GM12878 (cell line): ENCODE measurements at regions not wholly inside any gene's neighbourhood (a gene's known extent, or its start where the extent isn't known, plus 50 kb on each side); places are given as distances from the start of the nearest gene placed in this dataset.

Source experiments
- ATAC-seq: fragments of 200-7000 bp; cut with Tn5 transposase; 3 replicates; pipeline ENCODE4 v1.9.1; 2020; ENCODE audit warnings: mild to moderate bottlenecking, moderate library complexity
- BruUV-seq: library from RNA; stranded (reverse); fragments of 400-500 nt; replicated peaks from 2 replicates; lab custom pipeline; 2021; lab: Mats Ljungman, UMichigan
- CTCF ChIA-PET: fragments of 300-600 bp; sonication (Branson Sonifier 250); formaldehyde crosslinking; extraction: SDS; loops from one replicate; lab custom pipeline; 2021; ENCODE audit warnings: inconsistent platforms; lab: Yijun Ruan, JAX
- POLR2A ChIA-PET: fragments of 350-600 bp; formaldehyde crosslinking; extraction: SDS; loops from one replicate; lab custom pipeline; 2021; ENCODE audit warnings: inconsistent platforms; lab: Charles Lee
- RAD21 ChIA-PET: fragments of 300-600 bp; sonication (Branson Sonifier 250); formaldehyde crosslinking; loops from one replicate; lab custom pipeline; 2023; ENCODE audit warnings: antibody characterized with exemption; ENCODE audit not compliant: unreplicated experiment; lab: Charles Lee
- SMC1A ChIA-PET: fragments of 300-600 bp; sonication (Branson Sonifier 250); formaldehyde crosslinking; loops from one replicate; lab custom pipeline; 2023; ENCODE audit not compliant: unreplicated experiment, uncharacterized antibody; lab: Charles Lee
- DNase-seq: peaks from one replicate; pipeline ENCODE4 v3.0.0-alpha.2; 2011; ENCODE audit warnings: low read depth, low spot score
- FAIRE-seq: peaks from 3 replicates; lab custom pipeline; 2011; peaks lifted over from hg19 to GRCh38; lab: Jason Lieb, UNC
- H2AFZ ChIP-seq: 2 replicates; pipeline ENCODE4 v1.6.0; 2011; ENCODE audit warnings: low read depth, low read length, control low read depth; ENCODE audit not compliant: control insufficient read depth
- H3K27ac ChIP-seq: 2 replicates; pipeline ENCODE4 v1.5.1; 2011; ENCODE audit warnings: control low read depth; ENCODE audit not compliant: control insufficient read depth, insufficient read depth
- H3K27me3 ChIP-seq, 2 experiments: replicated peaks in 1 of 2; 2 replicates each; pipeline versions ENCODE4 v1.6.0 to v1.6.1; 2011; ENCODE audit warnings: low read length in 1 of 2; ENCODE audit not compliant: control insufficient read depth in 2 of 2, insufficient read depth in 2 of 2
- H3K36me3 ChIP-seq, 2 experiments: 2 replicates each; pipeline ENCODE4 v1.5.1; 2011; ENCODE audit warnings: low read length in 1 of 2; ENCODE audit not compliant: control insufficient read depth in 2 of 2, insufficient read depth in 2 of 2
- H3K4me1 ChIP-seq: 2 replicates; pipeline ENCODE4 v1.6.1; 2011; ENCODE audit warnings: mild to moderate bottlenecking, low read length, moderate library complexity, mixed read lengths; ENCODE audit not compliant: control insufficient read depth, insufficient read depth
- H3K4me2 ChIP-seq: 2 replicates; pipeline ENCODE4 v1.6.0; 2011; ENCODE audit warnings: control low read depth; ENCODE audit not compliant: control insufficient read depth, insufficient read depth
- H3K4me3 ChIP-seq: fragments of 200-600 bp; sonication (generic); 2 replicates; pipeline ENCODE4 v1.5.1; 2016
- H3K79me2 ChIP-seq: 2 replicates; pipeline ENCODE4 v1.6.0; 2011; ENCODE audit warnings: low read length; ENCODE audit not compliant: control insufficient read depth, insufficient read depth
- H3K9ac ChIP-seq: 2 replicates; pipeline ENCODE4 v1.8.0; 2011; ENCODE audit warnings: low read length, control low read depth, mixed read lengths; ENCODE audit not compliant: control insufficient read depth, insufficient read depth
- H3K9me3 ChIP-seq: replicated peaks from 3 replicates; pipeline ENCODE4 v1.5.1; 2011; ENCODE audit warnings: mild to moderate bottlenecking, low read length; ENCODE audit not compliant: control insufficient read depth, insufficient read depth
- H4K20me1 ChIP-seq: 2 replicates; pipeline ENCODE4 v1.6.0; 2011; ENCODE audit not compliant: control insufficient read depth, insufficient read depth
- CREB1 ChIP-seq: IDR thresholded peaks from 2 replicates; pipeline ENCODE4 v1.6.1; 2012; ENCODE audit warnings: low read depth, mild to moderate bottlenecking, inconsistent platforms
- IRF4 ChIP-seq: IDR thresholded peaks from 2 replicates; pipeline ENCODE4 v1.6.1; 2011; ENCODE audit warnings: low read depth, low read length
- LARP7 ChIP-seq: fragments of 450-650 bp; IDR thresholded peaks from 2 replicates; pipeline ENCODE4 v1.6.1; 2017; ENCODE audit warnings: mild to moderate bottlenecking
- MEF2A ChIP-seq: IDR thresholded peaks from 2 replicates; pipeline ENCODE4 v1.6.1; 2011; ENCODE audit warnings: low read depth, mild to moderate bottlenecking, low read length, moderate library complexity; ENCODE audit not compliant: insufficient read depth
- MYB ChIP-seq: fragments of 150-350 bp; IDR thresholded peaks from 2 replicates; pipeline ENCODE4 v1.6.1; 2014; ENCODE audit warnings: mild to moderate bottlenecking, low read depth, low read length, borderline replicate concordance
- NFIC ChIP-seq: IDR thresholded peaks from 2 replicates; pipeline ENCODE4 v1.6.1; 2012; ENCODE audit warnings: low read depth, mild to moderate bottlenecking, inconsistent platforms, low read length, moderate library complexity
- NFYA ChIP-seq: IDR thresholded peaks from 2 replicates; pipeline ENCODE4 v1.6.1; 2011; ENCODE audit warnings: low read depth, mild to moderate bottlenecking, low read length, improper control_type of control experiment, borderline replicate concordance
- RCOR1 ChIP-seq: conservative IDR thresholded peaks from 2 replicates; pipeline ENCODE4 v1.6.1; 2012; ENCODE audit warnings: low read depth, low read length, improper control_type of control experiment
- RELB ChIP-seq: fragments of 450-650 bp; IDR thresholded peaks from 2 replicates; pipeline ENCODE4 v1.6.1; 2017; ENCODE audit warnings: low read depth, mild to moderate bottlenecking, moderate library complexity
- SMAD5 ChIP-seq: IDR thresholded peaks from 2 replicates; pipeline ENCODE4 v1.6.1; 2016; ENCODE audit warnings: antibody characterized with exemption, low read depth
- WGBS: methylation state at CpG from one replicate; pipeline ENCODE4 v1.1.6; 2016; ENCODE audit warnings: low lambda C conversion rate; ENCODE audit not compliant: insufficient replicate concordance, insufficient coverage; ENCODE audit errors: missing lambda C conversion rate; 5-methylcytosine and 5-hydroxymethylcytosine counted together
- in situ Hi-C: fragments of 300-500 bp; cut with MboI; formaldehyde crosslinking; loops from 9 replicates; pipeline ENCODE4 v1.14.3; 2018; ENCODE audit warnings: mixed read lengths
- intact Hi-C: fragments of 100-400 bp; cut with micrococcal nuclease; formaldehyde crosslinking; loops from one replicate; pipeline ENCODE4 v1.14.2; 2022; ENCODE audit not compliant: unreplicated experiment
- TF ChIP-seq, protein P1 (sequence below): IDR thresholded peaks from 2 replicates; pipeline ENCODE4 v1.6.1; 2011; ENCODE audit warnings: low read depth, low read length, improper control_type of control experiment, borderline replicate concordance

DNA sequence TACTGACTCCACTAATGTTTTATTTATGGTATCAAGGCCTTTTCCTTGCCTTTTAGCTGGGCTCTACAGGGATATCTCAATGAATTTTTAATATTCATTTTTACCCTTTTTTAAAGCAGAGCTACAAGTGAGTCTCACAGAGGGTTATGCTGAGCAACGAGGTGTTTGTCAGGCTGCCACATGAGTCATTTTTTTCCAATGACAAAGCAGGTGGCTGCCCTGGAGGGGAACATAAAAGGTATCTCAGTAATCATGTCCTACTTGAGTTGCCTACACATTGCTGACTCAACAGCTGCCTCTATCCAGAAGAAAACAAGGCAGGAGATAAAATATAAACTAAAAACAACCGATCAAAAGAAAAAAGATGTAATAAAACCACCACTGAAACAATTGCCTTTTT, 1004.9 kb upstream of the POT1 start:
- BruUV-seq = no TSS peak
- Histone ChIP-seq H3K9ac (no peak overlapping the region), H2AFZ (no peak overlapping the region), H3K36me3 (no peaks in the 10 kb centered on the region), H3K4me1 (no peaks in the 10 kb centered on the region), H3K4me3 (no peak overlapping the region), H3K27me3 (no peaks in the 10 kb centered on the region), H3K79me2 (no peaks in the 10 kb centered on the region), H4K20me1 (no peaks in the 10 kb centered on the region), H3K27ac (no peak overlapping the region), H3K9me3 (no peaks in the 10 kb centered on the region), H3K4me2 (no peak overlapping the region)
- SMC1A ChIA-PET = no interaction called here
- in situ Hi-C loops = no loop called here
- ATAC-seq (peak; percentile 22; the same call in 1 of the 3 replicates), FAIRE-seq (no peak), DNase-seq (no peak)
- CTCF ChIA-PET = no interaction called here
- intact Hi-C loops = no loop called here
- POLR2A ChIA-PET = no interaction called here
- RAD21 ChIA-PET = no interaction called here
- 0% methylated on average over 2 of the region's 2 CpGs for WGBS
- no peak for TF ChIP-seq CREB1
- no peak for TF ChIP-seq MEF2A

DNA sequence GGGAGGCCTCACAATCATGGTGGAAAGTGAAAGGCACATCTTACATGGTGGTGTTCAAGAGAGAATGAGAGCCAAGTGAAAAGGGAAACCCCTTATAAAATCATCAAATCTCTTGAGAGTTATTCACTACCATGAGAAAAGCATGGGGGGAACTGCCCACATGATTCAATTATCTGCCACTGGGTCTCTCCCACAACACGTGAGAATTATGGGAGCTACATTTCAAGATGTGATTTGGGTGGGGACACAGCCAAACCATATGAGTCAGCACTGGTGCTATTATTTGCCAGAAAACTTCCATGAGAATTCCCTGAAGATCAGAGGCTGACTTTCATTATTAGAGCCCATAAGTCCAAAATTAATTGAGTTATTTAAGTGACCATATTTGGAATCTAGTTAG, 1001.2 kb upstream of the POT1 start:
- Histone ChIP-seq H3K4me3 (no peak overlapping the region), H3K9ac (no peak overlapping the region), H4K20me1 (no peaks in the 10 kb centered on the region), H3K79me2 (no peaks in the 10 kb centered on the region), H3K27me3 (no peaks in the 10 kb centered on the region), H3K27ac (no peak overlapping the region), H3K4me2 (no peak overlapping the region), H3K4me1 (no peaks in the 10 kb centered on the region), H3K9me3 (no peaks in the 10 kb centered on the region), H2AFZ (no peak overlapping the region), H3K36me3 (no peaks in the 10 kb centered on the region)
- ChIA-PET POLR2A (no interaction called here), CTCF (no interaction called here), RAD21 (no interaction called here), SMC1A (interaction anchor here (0.8 to 1.4 kb wide), 3 partner anchors 13 to 801 kb away, joined by 3 read pairs; no protein-coding TSS in a partner anchor)
- DNase-seq (no peak), ATAC-seq (no peak), FAIRE-seq (no peak)
- intact Hi-C loops (no loop called here), in situ Hi-C loops (no loop called here)
- 0% methylated on average over 1 of the region's 1 CpG for WGBS
- TF ChIP-seq NFYA (no peak), RCOR1 (no peak), LARP7 (no peak), SMAD5 (no peak), RELB (no peak), NFIC (no peak), IRF4 (no peak), MYB (no peak)
- TF ChIP-seq, protein P1, sequence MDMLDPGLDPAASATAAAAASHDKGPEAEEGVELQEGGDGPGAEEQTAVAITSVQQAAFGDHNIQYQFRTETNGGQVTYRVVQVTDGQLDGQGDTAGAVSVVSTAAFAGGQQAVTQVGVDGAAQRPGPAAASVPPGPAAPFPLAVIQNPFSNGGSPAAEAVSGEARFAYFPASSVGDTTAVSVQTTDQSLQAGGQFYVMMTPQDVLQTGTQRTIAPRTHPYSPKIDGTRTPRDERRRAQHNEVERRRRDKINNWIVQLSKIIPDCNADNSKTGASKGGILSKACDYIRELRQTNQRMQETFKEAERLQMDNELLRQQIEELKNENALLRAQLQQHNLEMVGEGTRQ = no peak
- BruUV-seq = no TSS peak
